Keratinocyte (primary cell): ENCODE measurements at regions not wholly inside any gene's neighbourhood (a gene's known extent, or its start where the extent isn't known, plus 50 kb on each side); places are given as distances from the start of the nearest gene placed in this dataset.

Experiments used
- DNase-seq: peaks from one replicate; pipeline ENCODE4 v3.0.0-alpha.2; 2011; ENCODE audit warnings: low read depth, missing footprints, low spot score
- FAIRE-seq: peaks from 2 replicates; lab custom pipeline; 2011; peaks lifted over from hg19 to GRCh38; lab: Jason Lieb, UNC
- H2AFZ ChIP-seq: 2 replicates; pipeline ENCODE4 v1.6.0; 2012; ENCODE audit warnings: low read length, control low read depth, inconsistent platforms; ENCODE audit not compliant: control insufficient read depth
- H3K27ac ChIP-seq: 2 replicates; pipeline ENCODE4 v1.5.1; 2011; ENCODE audit warnings: low read length; ENCODE audit not compliant: control insufficient read depth, insufficient read depth
- H3K27me3 ChIP-seq: 3 replicates; pipeline ENCODE4 v1.6.0; 2011; ENCODE audit warnings: low read length; ENCODE audit not compliant: control insufficient read depth, insufficient read depth; ENCODE audit errors: extremely low read depth
- H3K36me3 ChIP-seq, 2 experiments: 2 replicates in 1 of 2; 3 replicates in 1 of 2; pipeline ENCODE4 v1.5.1; 2011; ENCODE audit warnings: low read length in 2 of 2, mild to moderate bottlenecking in 1 of 2; ENCODE audit not compliant: control insufficient read depth in 2 of 2, insufficient read depth in 2 of 2; ENCODE audit errors: extremely low read depth in 1 of 2
- H3K4me1 ChIP-seq: 3 replicates; pipeline ENCODE4 v1.5.1; 2011; ENCODE audit warnings: low read length; ENCODE audit not compliant: control insufficient read depth, insufficient read depth; ENCODE audit errors: extremely low read depth
- H3K4me2 ChIP-seq: 3 replicates; pipeline ENCODE4 v1.6.0; 2011; ENCODE audit warnings: low read depth, low read length; ENCODE audit not compliant: control insufficient read depth, insufficient read depth; ENCODE audit errors: extremely low read depth
- H3K4me3 ChIP-seq, 3 experiments: fragments of 200-600 bp in 1 of 3; sonication (generic) in 1 of 3; 2 replicates in 2 of 3; 3 replicates in 1 of 3; pipeline ENCODE4 v1.5.1; 2011 to 2016; ENCODE audit warnings: low read length in 3 of 3, mild to moderate bottlenecking in 3 of 3, control low read depth in 2 of 3, inconsistent platforms in 1 of 3, low read depth in 1 of 3, mixed read lengths in 1 of 3, mixed run types in 1 of 3, moderate library complexity in 1 of 3; ENCODE audit not compliant: control insufficient read depth in 2 of 3, insufficient read depth in 2 of 3; ENCODE audit errors: extremely low read depth in 1 of 3
- H3K79me2 ChIP-seq: 2 replicates; pipeline ENCODE4 v1.6.0; 2012; ENCODE audit warnings: low read length; ENCODE audit not compliant: control insufficient read depth, insufficient read depth
- H3K9ac ChIP-seq: 3 replicates; pipeline ENCODE4 v1.6.0; 2011; ENCODE audit warnings: low read length; ENCODE audit not compliant: control insufficient read depth, insufficient read depth; ENCODE audit errors: extremely low read depth
- H3K9me1 ChIP-seq: 3 replicates; pipeline ENCODE4 v1.6.0; 2011; ENCODE audit warnings: low read length; ENCODE audit not compliant: control insufficient read depth, insufficient read depth; ENCODE audit errors: extremely low read depth
- H3K9me3 ChIP-seq: 2 replicates; pipeline ENCODE4 v1.5.1; 2012; ENCODE audit warnings: low read depth, low read length; ENCODE audit not compliant: control insufficient read depth
- H4K20me1 ChIP-seq: 3 replicates; pipeline ENCODE4 v1.6.0; 2011; ENCODE audit warnings: low read length; ENCODE audit not compliant: control insufficient read depth, insufficient read depth; ENCODE audit errors: extremely low read depth
- CTCF ChIP-seq, 3 experiments: IDR thresholded peaks in 1 of 3; conservative IDR thresholded peaks in 1 of 3; optimal IDR thresholded peaks in 1 of 3; 2 replicates in 2 of 3; 3 replicates in 1 of 3; pipeline versions ENCODE3 to v1.5.1; 2011; ENCODE audit warnings: low read length in 3 of 3, mild to moderate bottlenecking in 3 of 3, moderate library complexity in 2 of 3, control low read depth in 1 of 3, inconsistent platforms in 1 of 3; ENCODE audit not compliant: insufficient read depth in 2 of 3; ENCODE audit errors: extremely low read depth in 1 of 3
- EZH2 ChIP-seq: IDR thresholded peaks from one replicate; pipeline ENCODE4 v1.6.1; 2012; ENCODE audit warnings: inconsistent platforms, mild to moderate bottlenecking, low read length, moderate library complexity
- dilution Hi-C: fragments of 300-500 bp; cut with MboI; formaldehyde crosslinking; loops from one replicate; pipeline ENCODE4 v1.7.0; 2020; ENCODE audit warnings: low sequenced_read_pairs; ENCODE audit not compliant: extremely low pct_ligation_motif_present

GRCh38 chr16:9389543-9390207 is 298.2 kb downstream of the HAPSTR1 start:
- Histone ChIP-seq H3K4me1 (no peaks in the 10 kb centered on the region), H3K4me2 (no peak overlapping the region), H3K4me3 (no peak overlapping the region), H3K79me2 (no peaks in the 10 kb centered on the region), H3K27me3 (no peaks in the 10 kb centered on the region), H2AFZ (no peak overlapping the region), H4K20me1 (no peaks in the 10 kb centered on the region), H3K9me1 (no peaks in the 10 kb centered on the region), H3K36me3 (no peaks in the 10 kb centered on the region), H3K27ac (no peak overlapping the region), H3K9ac (no peak overlapping the region), H3K9me3 (no peaks in the 10 kb centered on the region)
- no peak for TF ChIP-seq EZH2
- TF ChIP-seq CTCF (optimal IDR thresholded peaks at IDR 0.05 in 1 of 3, IDR thresholded peaks at IDR 0.05 in 1 of 3, conservative IDR thresholded peaks at IDR 0.05 in 1 of 3; ENCODE audit: extremely low read depth in 1 of 3, insufficient read depth in 2 of 3, low read length in 3 of 3), result no peak
- DNase-seq, result no peak
- dilution Hi-C loops, result no loop called here
- no peak for FAIRE-seq

GRCh38 chr16:9392956-9393355 is 301.5 kb downstream of the HAPSTR1 start:
- DNase-seq, result no peak

More at GRCh38 chr16:9392956-9393355, 301.5 kb downstream of the HAPSTR1 start:
- no peak overlapping the region for H3K4me2 ChIP-seq
- no peak overlapping the region for H2AFZ ChIP-seq
- no peaks in the 10 kb centered on the region for H3K9me1 ChIP-seq
- no peak overlapping the region for H3K9ac ChIP-seq
- H3K4me3 ChIP-seq, result no peak overlapping the region
- TF ChIP-seq EZH2 (no peak), CTCF (optimal IDR thresholded peaks at IDR 0.05 in 1 of 3, IDR thresholded peaks at IDR 0.05 in 1 of 3, conservative IDR thresholded peaks at IDR 0.05 in 1 of 3; ENCODE audit: extremely low read depth in 1 of 3, insufficient read depth in 2 of 3, low read length in 3 of 3) (no peak)
- H3K27ac ChIP-seq, result no peak overlapping the region
- H3K4me1 ChIP-seq, result no peaks in the 10 kb centered on the region
- H3K27me3 ChIP-seq, result no peaks in the 10 kb centered on the region
- no peak for FAIRE-seq
- no peaks in the 10 kb centered on the region for H3K9me3 ChIP-seq
- no peaks in the 10 kb centered on the region for H4K20me1 ChIP-seq
- no peaks in the 10 kb centered on the region for H3K79me2 ChIP-seq
- dilution Hi-C loops, result no loop called here
- no peaks in the 10 kb centered on the region for H3K36me3 ChIP-seq
